Stimulated activated effector memory CD8-positive, alpha-beta T cell treated with anti-CD3 and anti-CD28 coated beads, Interleukin-12 subunit alpha, Interleukin-12 subunit beta, amount 100 ng/mL, for 72 hours (primary cell): ENCODE measurements at regions not wholly inside any gene's neighbourhood (a gene's known extent, or its start where the extent isn't known, plus 50 kb on each side); places are given as distances from the start of the nearest gene placed in this dataset.
A peak's percentile ranks its signal among the peaks of the same experiment; 100 is the strongest.

ENCODE experiments used
- ATAC-seq: fragments of 150-1000 bp; cut with Tn5 transposase; 2 replicates; pipeline ENCODE4 v1.10.0; 2021
- DNase-seq, 2 donors: peaks; one replicate each; pipeline ENCODE4 v3.0.0; 2021 to 2022; ENCODE audit warnings: low spot score in 2 of 2
- H3K27ac Mint-ChIP-seq: one replicate; pipeline ENCODE4 v1.8.0; 2022; ENCODE audit warnings: mild to moderate bottlenecking, mixed read lengths
- H3K36me3 Mint-ChIP-seq: one replicate; pipeline ENCODE4 v1.8.0; 2022; ENCODE audit warnings: mild to moderate bottlenecking, mixed read lengths
- H3K4me1 Mint-ChIP-seq: one replicate; pipeline ENCODE4 v1.8.0; 2022; ENCODE audit warnings: mixed read lengths
- H3K4me3 Mint-ChIP-seq: one replicate; pipeline ENCODE4 v1.8.0; 2022; ENCODE audit warnings: mild to moderate bottlenecking, mixed read lengths
- H3K9me3 Mint-ChIP-seq: one replicate; pipeline ENCODE4 v1.8.0; 2022; ENCODE audit warnings: mixed read lengths

DNA sequence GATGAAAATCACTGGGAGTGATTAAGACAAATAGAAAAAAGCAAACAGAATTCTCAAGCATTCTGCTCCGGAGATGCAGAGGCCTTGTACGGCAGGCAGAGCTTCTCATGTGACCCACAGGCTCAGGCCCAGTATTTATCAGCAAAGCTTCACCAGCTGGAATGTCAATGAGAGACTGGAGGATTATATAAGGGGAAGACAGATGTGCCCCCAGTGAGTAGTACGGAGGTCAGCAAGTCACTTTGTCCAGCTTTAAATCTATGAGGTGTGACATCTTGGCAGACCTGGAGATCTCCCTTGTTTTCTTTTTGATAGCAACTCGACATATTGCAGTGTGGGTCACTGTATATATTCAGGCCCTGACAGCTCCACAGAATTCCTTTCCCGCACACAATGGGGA lies 106.8 kb downstream of the HHIPL2 start:
- Mint-ChIP-seq H3K36me3 (no peaks in the 10 kb centered on the region), H3K27ac (no peak overlapping the region), H3K9me3 (no peaks in the 10 kb centered on the region), H3K4me3 (no peak overlapping the region), H3K4me1 (no peaks in the 10 kb centered on the region)
- ATAC-seq (no peak), DNase-seq (no peak)

- Mint-ChIP-seq H3K4me1 (peaks cover 21% of the 10 kb centered on the region), H3K36me3 (no peaks in the 10 kb centered on the region), H3K4me3 (no peak overlapping the region), H3K27ac (no peak overlapping the region), H3K9me3 (peaks cover 10% of the 10 kb centered on the region)
- ATAC-seq (no peak), DNase-seq (no peak)
Measured at GRCh38 chr1:222424826-222425225, 123.1 kb downstream of the HHIPL2 start.

GRCh38 chr1:222421380-222421779 lies 126.5 kb downstream of the HHIPL2 start:
- Mint-ChIP-seq H3K9me3 (peaks cover 7% of the 10 kb centered on the region), H3K27ac (no peak overlapping the region), H3K36me3 (no peaks in the 10 kb centered on the region), H3K4me1 (peaks cover 28% of the 10 kb centered on the region), H3K4me3 (no peak overlapping the region)
- ATAC-seq (no peak), DNase-seq (no peak)

DNA sequence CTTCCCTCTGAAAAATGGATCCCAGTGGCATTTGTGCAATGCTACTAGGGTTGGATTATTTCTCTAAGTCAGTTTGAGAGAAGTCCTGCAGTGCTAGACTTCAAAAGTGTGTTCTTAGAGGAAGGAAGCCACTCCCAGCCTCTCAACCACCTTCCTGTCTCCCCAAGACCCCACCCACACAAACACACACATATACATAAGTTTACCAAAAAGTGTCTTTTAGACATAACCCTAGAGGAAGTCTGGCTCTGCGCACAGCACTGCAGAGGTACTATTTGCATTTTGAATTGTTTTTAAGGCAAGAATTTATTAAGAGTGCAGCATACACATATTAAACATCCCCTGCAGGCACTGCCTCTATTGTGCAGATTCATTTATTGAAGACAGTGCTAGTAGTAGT lies 127.3 kb downstream of the HHIPL2 start:
- Mint-ChIP-seq H3K36me3 (no peaks in the 10 kb centered on the region), H3K4me3 (no peak overlapping the region), H3K27ac (peak overlapping the region; percentile 61), H3K4me1 (peaks cover 32% of the 10 kb centered on the region), H3K9me3 (peaks cover 7% of the 10 kb centered on the region)
- DNase-seq (no peak), ATAC-seq (peak; percentile 55)

DNA sequence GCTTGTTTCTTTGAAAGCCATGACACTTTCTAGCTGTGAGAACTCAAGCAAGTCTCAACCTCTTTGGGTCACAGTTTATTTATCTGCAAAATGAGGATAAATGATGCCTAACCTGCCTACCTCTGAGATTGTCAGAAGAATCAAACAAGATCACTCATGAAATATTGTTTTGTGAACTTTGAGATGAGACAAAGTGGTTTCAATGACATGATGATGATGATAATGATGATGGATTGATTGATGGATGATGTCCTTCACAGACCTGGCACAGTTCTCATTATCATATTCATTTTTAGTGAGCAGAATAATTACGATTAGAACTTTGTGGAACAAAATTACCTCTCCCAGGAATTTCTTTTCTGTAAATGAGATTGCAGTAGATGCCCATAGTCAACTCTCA lies 129.2 kb downstream of the HHIPL2 start:
- no peak for ATAC-seq
- no peak overlapping the region for H3K4me3 Mint-ChIP-seq
- DNase-seq, result no peak
- H3K9me3 Mint-ChIP-seq, result peaks cover 7% of the 10 kb centered on the region
- H3K4me1 Mint-ChIP-seq, result peaks cover 32% of the 10 kb centered on the region
- H3K36me3 Mint-ChIP-seq, result no peaks in the 10 kb centered on the region
- H3K27ac Mint-ChIP-seq, result no peak overlapping the region

- H3K36me3 Mint-ChIP-seq, result no peaks in the 10 kb centered on the region
- no peak overlapping the region for H3K4me3 Mint-ChIP-seq
- H3K4me1 Mint-ChIP-seq, result peaks cover 30% of the 10 kb centered on the region
- no peak overlapping the region for H3K27ac Mint-ChIP-seq
- DNase-seq (no peak), ATAC-seq (no peak)
- H3K9me3 Mint-ChIP-seq, result no peaks in the 10 kb centered on the region
Measured at GRCh38 chr1:222417264-222417663, 130.6 kb downstream of the HHIPL2 start.

DNA sequence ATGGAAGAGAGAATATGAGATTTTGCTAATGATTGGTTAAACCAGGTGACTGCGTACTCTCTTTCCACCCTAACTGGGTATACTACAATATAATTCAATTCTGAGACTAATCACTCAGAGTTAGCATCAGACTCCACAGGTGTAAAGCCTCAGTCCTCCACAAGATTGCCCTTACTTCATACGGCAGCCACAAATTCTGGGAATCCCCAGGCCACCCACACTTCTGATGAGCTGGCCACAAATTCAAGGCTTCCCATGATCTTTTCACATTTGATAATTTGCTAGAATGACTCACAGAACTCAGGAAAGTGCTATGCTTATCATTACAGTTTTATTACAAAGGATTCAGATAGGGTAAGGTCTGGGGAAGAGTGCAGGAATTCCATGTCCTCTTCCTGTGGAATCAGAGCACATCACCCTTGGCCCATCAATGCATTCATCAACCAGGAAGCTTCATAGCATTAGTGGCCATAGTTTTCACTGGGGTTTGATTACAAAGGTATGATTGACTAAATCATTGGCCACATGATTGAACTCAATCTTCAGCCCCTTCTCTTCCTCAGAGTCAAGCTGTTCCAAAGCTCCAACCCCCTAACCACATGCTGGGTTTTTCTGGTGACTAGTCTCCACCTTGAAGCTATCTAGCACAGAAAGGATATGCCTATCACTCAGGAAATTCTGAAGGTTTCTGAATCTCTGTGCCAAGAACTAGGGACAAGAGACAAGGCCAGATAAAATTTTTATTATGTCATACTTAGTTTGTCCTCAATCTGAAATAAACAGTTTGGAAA lies 131.7 kb downstream of the HHIPL2 start:
- DNase-seq, result no peak
- H3K4me3 Mint-ChIP-seq, result no peak overlapping the region
- H3K4me1 Mint-ChIP-seq, result peaks cover 24% of the 10 kb centered on the region
- no peaks in the 10 kb centered on the region for H3K36me3 Mint-ChIP-seq
- H3K9me3 Mint-ChIP-seq, result no peaks in the 10 kb centered on the region
- peak; percentile 72 for ATAC-seq
- no peak overlapping the region for H3K27ac Mint-ChIP-seq

DNA sequence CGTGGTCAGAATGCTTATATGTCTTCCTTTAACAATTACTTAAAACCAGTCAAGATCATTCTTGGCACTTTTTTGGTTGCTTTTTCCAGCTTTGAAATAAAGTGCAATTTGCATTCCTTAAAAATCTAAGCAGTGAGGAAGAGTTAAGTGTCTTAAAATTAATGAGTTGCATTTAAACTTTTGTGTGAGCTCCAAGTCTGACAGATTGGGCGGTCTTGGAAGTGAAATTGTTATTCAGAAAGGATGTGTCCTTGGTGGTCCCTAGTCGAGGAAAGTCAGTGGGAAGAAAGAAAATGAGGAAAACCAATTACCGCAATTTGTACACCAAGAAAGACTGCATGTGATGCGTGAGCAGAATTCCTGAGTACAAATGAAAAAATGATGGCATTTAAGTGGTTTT lies 132.5 kb downstream of the HHIPL2 start:
- DNase-seq (no peak), ATAC-seq (no peak)
- Mint-ChIP-seq H3K27ac (no peak overlapping the region), H3K36me3 (no peaks in the 10 kb centered on the region), H3K9me3 (no peaks in the 10 kb centered on the region), H3K4me3 (no peak overlapping the region), H3K4me1 (peaks cover 17% of the 10 kb centered on the region)

DNA sequence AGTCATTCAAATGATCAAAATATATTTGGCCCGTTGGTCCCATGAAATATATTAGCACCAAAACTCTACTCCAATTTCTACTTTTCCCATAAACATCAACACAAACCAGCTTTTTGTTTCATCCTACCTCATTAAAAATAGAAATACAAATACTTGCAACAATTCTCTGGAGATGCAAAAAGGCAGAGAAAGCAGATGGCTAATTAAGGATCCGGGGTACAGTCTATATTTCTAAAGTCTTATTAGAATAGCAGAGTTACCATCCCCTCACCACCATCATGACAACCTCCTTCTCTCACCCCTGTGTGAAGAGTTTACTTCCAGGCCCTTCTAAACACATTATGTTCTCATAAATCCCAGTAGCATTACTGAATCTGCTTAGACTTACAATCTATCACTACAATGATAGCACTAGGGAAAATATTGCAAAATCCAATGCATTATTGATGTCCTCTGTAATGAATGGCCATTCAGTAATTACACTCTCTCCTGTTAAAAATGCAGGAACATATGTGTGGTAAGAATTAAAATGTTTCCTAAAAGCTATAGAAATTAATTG lies 133.8 kb downstream of the HHIPL2 start:
- no peak for DNase-seq
- H3K9me3 Mint-ChIP-seq, result no peaks in the 10 kb centered on the region

DNA sequence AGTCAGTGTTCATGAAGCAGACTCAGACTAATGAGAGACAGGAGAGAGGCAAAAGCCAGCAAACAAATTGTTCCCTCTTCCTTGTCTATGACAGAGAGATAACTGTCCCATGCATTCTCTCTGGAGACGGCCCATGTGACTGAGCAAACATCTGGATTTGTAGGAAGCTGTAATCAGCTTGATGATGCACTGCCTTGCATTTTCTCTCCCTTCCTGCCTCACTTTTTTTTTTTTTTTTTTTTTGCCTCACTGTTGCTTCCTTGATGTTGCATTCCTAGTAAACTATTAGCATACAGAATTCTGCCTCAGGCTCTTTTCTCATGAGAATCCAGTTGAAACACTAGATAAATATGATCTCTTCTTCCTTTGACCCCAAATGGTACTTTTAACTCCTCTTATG lies 134.5 kb downstream of the HHIPL2 start:
- no peaks in the 10 kb centered on the region for H3K9me3 Mint-ChIP-seq
- no peak overlapping the region for H3K4me3 Mint-ChIP-seq
- no peak overlapping the region for H3K27ac Mint-ChIP-seq
- DNase-seq, result no peak
- no peaks in the 10 kb centered on the region for H3K36me3 Mint-ChIP-seq
- ATAC-seq, result no peak
- H3K4me1 Mint-ChIP-seq, result peaks cover 4% of the 10 kb centered on the region

More for the DNA sequence above, 133.8 kb downstream of the HHIPL2 start:
- no peak for ATAC-seq
- Mint-ChIP-seq H3K36me3 (no peaks in the 10 kb centered on the region), H3K27ac (no peak overlapping the region), H3K4me1 (peaks cover 4% of the 10 kb centered on the region), H3K4me3 (no peak overlapping the region)

- Mint-ChIP-seq H3K4me3 (no peak overlapping the region), H3K9me3 (no peaks in the 10 kb centered on the region), H3K4me1 (no peaks in the 10 kb centered on the region), H3K27ac (no peak overlapping the region), H3K36me3 (no peaks in the 10 kb centered on the region)
- DNase-seq (no peak), ATAC-seq (peak; percentile 32)
Measured at GRCh38 chr1:222404710-222405109, 143.2 kb downstream of the HHIPL2 start.

DNA sequence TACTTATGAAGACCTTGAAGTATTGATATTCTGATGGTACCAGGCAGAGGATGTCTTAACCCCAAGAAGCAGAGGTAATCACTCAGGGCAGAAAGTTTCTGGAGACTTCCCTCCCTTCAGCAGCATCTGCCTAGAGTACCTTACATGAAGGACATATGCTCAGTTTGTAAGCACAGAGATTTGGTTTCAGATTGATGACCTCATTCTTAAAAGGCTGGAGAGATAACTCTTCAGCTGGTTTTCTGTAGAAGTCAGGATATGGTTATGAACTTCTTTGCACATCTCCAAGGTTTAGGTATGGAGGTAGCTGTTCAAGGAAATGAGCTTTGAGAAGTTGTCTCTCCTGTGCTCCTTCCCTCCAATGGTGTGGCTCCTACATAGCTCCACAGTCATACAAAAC lies 148.7 kb downstream of the HHIPL2 start:
- no peak for DNase-seq
- Mint-ChIP-seq H3K9me3 (no peaks in the 10 kb centered on the region), H3K4me1 (no peaks in the 10 kb centered on the region), H3K36me3 (no peaks in the 10 kb centered on the region), H3K27ac (no peak overlapping the region), H3K4me3 (no peak overlapping the region)
- ATAC-seq, result no peak

GRCh38 chr1:222394224-222394623 lies 153.7 kb downstream of the HHIPL2 start:
- Mint-ChIP-seq H3K4me3 (no peak overlapping the region), H3K4me1 (no peaks in the 10 kb centered on the region), H3K27ac (no peak overlapping the region), H3K36me3 (no peaks in the 10 kb centered on the region), H3K9me3 (no peaks in the 10 kb centered on the region)
- DNase-seq, result no peak
- no peak for ATAC-seq

DNA sequence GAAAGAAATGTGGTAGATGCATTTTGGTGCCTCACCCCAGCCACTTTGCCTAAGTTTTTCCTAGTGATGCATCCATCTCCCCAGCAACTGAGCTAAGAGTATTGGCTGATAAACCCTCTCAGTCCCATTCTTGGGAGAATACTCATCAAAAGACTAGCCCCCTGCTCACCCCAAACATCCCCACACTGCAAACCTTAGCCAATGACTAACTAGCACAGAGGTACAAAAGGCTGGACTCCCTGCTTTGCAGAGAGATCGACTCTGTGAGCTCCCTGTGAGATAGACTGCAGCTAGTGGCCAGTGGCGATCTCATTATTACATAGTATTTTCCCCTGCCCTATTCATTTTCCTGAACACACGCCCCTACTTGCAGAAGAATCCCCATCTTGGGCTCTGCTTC lies 155.3 kb downstream of the HHIPL2 start:
- no peak overlapping the region for H3K27ac Mint-ChIP-seq
- no peaks in the 10 kb centered on the region for H3K9me3 Mint-ChIP-seq
- ATAC-seq (no peak), DNase-seq (no peak)
- H3K4me3 Mint-ChIP-seq, result no peak overlapping the region
- no peaks in the 10 kb centered on the region for H3K4me1 Mint-ChIP-seq
- no peaks in the 10 kb centered on the region for H3K36me3 Mint-ChIP-seq

- no peak for DNase-seq
- no peak overlapping the region for H3K4me3 Mint-ChIP-seq
- ATAC-seq, result no peak
- no peak overlapping the region for H3K27ac Mint-ChIP-seq
- no peaks in the 10 kb centered on the region for H3K36me3 Mint-ChIP-seq
- no peaks in the 10 kb centered on the region for H3K4me1 Mint-ChIP-seq
- no peaks in the 10 kb centered on the region for H3K9me3 Mint-ChIP-seq
Measured at GRCh38 chr1:222390181-222390580, 157.7 kb downstream of the HHIPL2 start.

GRCh38 chr1:222387007-222387814 lies 160.7 kb downstream of the HHIPL2 start:
- ATAC-seq (no peak), DNase-seq (no peak)
- Mint-ChIP-seq H3K36me3 (no peaks in the 10 kb centered on the region), H3K27ac (no peak overlapping the region), H3K4me1 (no peaks in the 10 kb centered on the region), H3K9me3 (no peaks in the 10 kb centered on the region), H3K4me3 (no peak overlapping the region)
